Breast epithelium (tissue), 3 donors: ENCODE measurements at regions not wholly inside any gene's neighbourhood (a gene's known extent, or its start where the extent isn't known, plus 50 kb on each side); places are given as distances from the start of the nearest gene placed in this dataset.
"Not testable (repeated sequence)": the region's sequence is repeated elsewhere in the genome, so short reads cannot be mapped to it uniquely, and the experiment has no call there.

Source experiments
- CTCF ChIP-seq, 3 donors: fragments of 450-650 bp; IDR thresholded peaks; one replicate each; pipeline ENCODE4 v1.5.1; 2016 to 2017; ENCODE audit warnings: antibody characterized with exemption in 3 of 3, mild to moderate bottlenecking in 3 of 3, moderate library complexity in 3 of 3
- POLR2A ChIP-seq: fragments of 450-650 bp; IDR thresholded peaks from one replicate; pipeline ENCODE4 v1.6.1; 2016; ENCODE audit warnings: antibody characterized with exemption, mild to moderate bottlenecking, moderate library complexity
- POLR2AphosphoS5 ChIP-seq, 3 donors: sonication (generic); formaldehyde crosslinking; IDR thresholded peaks; one replicate each; pipeline ENCODE4 v1.6.1; 2017; ENCODE audit warnings: antibody characterized with exemption in 3 of 3

- not testable (repeated sequence) for TF ChIP-seq CTCF (IDR thresholded peaks at IDR 0.05); POLR2AphosphoS5 (IDR thresholded peaks at IDR 0.05); POLR2A
Observed at GRCh38 chr2:87604279-87604818, 143.5 kb upstream of the PLGLB2 start.
